SH-SY5Y (cell line): ENCODE measurements at regions not wholly inside any gene's neighbourhood (a gene's known extent, or its start where the extent isn't known, plus 50 kb on each side); places are given as distances from the start of the nearest gene placed in this dataset.

Experiments
- GATA2 ChIP-seq: IDR thresholded peaks from 2 replicates; pipeline ENCODE4 v1.6.1; 2011; ENCODE audit warnings: mild to moderate bottlenecking, low read depth, low read length
- GATA3 ChIP-seq: IDR thresholded peaks from 2 replicates; pipeline ENCODE4 v1.6.1; 2011; ENCODE audit warnings: low read depth, mild to moderate bottlenecking, low read length, moderate library complexity

DNA sequence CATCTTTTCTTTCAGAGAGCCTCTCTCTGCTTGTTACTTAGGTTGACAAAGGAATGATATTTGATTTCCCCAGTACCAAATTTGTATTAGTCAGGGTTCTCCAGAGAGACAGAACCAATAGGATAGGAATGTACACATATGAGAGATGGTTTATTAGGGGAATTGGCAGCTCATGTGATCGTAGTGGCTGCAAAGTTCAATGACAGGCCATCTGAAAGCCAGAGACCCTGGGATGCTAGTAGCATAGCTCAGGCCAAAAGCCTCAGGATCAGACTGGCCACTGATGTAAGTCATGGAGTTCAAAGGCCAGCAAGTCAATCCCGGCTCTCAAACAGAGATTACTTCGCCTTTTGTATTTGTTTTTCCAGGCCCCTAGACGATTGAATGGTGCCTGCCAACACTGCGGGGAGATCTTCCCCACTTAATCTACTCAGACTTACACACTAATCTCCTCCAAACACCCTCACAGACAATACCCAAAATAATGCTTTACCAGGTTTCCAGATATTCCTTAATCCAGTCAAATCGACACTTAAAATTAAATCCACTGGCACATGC is 215.5 kb downstream of the ALDH8A1 start:
- no peak for TF ChIP-seq GATA2
- TF ChIP-seq GATA3: no peak
